Prostate gland (tissue), 2 donors: ENCODE measurements at regions not wholly inside any gene's neighbourhood (a gene's known extent, or its start where the extent isn't known, plus 50 kb on each side); places are given as distances from the start of the nearest gene placed in this dataset.
"Not testable (repeated sequence)": the region's sequence is repeated elsewhere in the genome, so short reads cannot be mapped to it uniquely, and the experiment has no call there.

ENCODE experiments used
- DNase-seq: peaks from one replicate; pipeline ENCODE4 v3.0.0-alpha.2; 2019; ENCODE audit warnings: low spot score
- H3K27ac ChIP-seq, 2 donors: fragments of 200-600 bp; sonication (generic); 2 replicates each; pipeline ENCODE4 v1.5.1; 2017 to 2019
- H3K27me3 ChIP-seq: fragments of 200-600 bp; sonication (generic); replicated peaks from 2 replicates; pipeline ENCODE4 v1.5.1; 2019; ENCODE audit not compliant: insufficient read depth
- H3K36me3 ChIP-seq, 2 donors: fragments of 200-600 bp; sonication (generic); 1 replicate in 1 of 2; 2 replicates in 1 of 2; pipeline versions ENCODE4 v1.5.1 to v1.8.1; 2017 to 2019
- H3K4me1 ChIP-seq: fragments of 200-600 bp; sonication (generic); replicated peaks from 2 replicates; pipeline ENCODE4 v1.5.1; 2019
- H3K4me3 ChIP-seq, 2 donors: fragments of 200-600 bp; sonication (generic); 2 replicates each; pipeline ENCODE4 v1.5.1; 2017 to 2019
- H3K9me3 ChIP-seq: fragments of 200-600 bp; sonication (generic); 2 replicates; pipeline ENCODE4 v1.5.1; 2017
- POLR2A ChIP-seq: fragments of 450-650 bp; IDR thresholded peaks from one replicate; pipeline ENCODE4 v1.6.1; 2016; ENCODE audit warnings: antibody characterized with exemption, mild to moderate bottlenecking
- POLR2AphosphoS5 ChIP-seq: sonication (generic); formaldehyde crosslinking; IDR thresholded peaks from one replicate; pipeline ENCODE4 v1.6.1; 2017; ENCODE audit warnings: antibody characterized with exemption
- WGBS: methylation state at CpG from one replicate; pipeline ENCODE4 v1.1.5; 2018; 5-methylcytosine and 5-hydroxymethylcytosine counted together
- intact Hi-C: fragments of 100-400 bp; cut with DNase I; formaldehyde crosslinking; loops from one replicate; pipeline ENCODE4 v1.14.2; 2022
- TF ChIP-seq, protein P1 (sequence below), 4 experiments: fragments of 200-600 bp in 2 of 4; fragments of 450-650 bp in 2 of 4; sonication (generic) in 2 of 4; IDR thresholded peaks; 1 replicate in 3 of 4; 2 replicates in 1 of 4; pipeline ENCODE4 v1.5.1; 2016 to 2019; ENCODE audit warnings: antibody characterized with exemption in 4 of 4, mild to moderate bottlenecking in 2 of 4, moderate library complexity in 2 of 4

DNA sequence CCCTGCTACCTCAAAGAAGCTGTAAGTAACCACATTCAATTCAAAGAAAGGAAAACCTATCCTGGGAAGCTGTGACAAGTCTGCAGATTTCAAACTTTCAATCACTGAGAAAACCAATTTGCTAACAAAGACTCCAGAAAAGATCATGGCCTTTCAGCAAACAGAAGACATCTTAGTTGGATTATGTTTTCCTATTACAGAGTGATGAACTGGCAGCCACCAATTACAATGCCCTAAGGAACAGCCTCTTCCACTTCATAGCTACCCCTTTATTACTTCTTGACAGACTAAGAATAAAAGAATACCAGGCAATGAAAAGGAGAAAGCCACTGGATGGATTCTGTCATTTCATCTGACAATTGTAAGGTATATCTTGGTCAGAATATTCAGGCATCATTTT is 128.2 kb upstream of the RASEF start:
- intact Hi-C loops: no loop called here
- H3K4me3 ChIP-seq: no peak overlapping the region
- H3K36me3 ChIP-seq: no peaks in the 10 kb centered on the region
- H3K9me3 ChIP-seq: no peaks in the 10 kb centered on the region
- H3K27me3 ChIP-seq: no peaks in the 10 kb centered on the region
- TF ChIP-seq, protein P1, sequence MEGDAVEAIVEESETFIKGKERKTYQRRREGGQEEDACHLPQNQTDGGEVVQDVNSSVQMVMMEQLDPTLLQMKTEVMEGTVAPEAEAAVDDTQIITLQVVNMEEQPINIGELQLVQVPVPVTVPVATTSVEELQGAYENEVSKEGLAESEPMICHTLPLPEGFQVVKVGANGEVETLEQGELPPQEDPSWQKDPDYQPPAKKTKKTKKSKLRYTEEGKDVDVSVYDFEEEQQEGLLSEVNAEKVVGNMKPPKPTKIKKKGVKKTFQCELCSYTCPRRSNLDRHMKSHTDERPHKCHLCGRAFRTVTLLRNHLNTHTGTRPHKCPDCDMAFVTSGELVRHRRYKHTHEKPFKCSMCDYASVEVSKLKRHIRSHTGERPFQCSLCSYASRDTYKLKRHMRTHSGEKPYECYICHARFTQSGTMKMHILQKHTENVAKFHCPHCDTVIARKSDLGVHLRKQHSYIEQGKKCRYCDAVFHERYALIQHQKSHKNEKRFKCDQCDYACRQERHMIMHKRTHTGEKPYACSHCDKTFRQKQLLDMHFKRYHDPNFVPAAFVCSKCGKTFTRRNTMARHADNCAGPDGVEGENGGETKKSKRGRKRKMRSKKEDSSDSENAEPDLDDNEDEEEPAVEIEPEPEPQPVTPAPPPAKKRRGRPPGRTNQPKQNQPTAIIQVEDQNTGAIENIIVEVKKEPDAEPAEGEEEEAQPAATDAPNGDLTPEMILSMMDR (IDR thresholded peaks at IDR 0.05): no peak
- TF ChIP-seq POLR2A (no peak), POLR2AphosphoS5 (no peak)
- no peaks in the 10 kb centered on the region for H3K4me1 ChIP-seq
- no peak overlapping the region for H3K27ac ChIP-seq
- DNase-seq: no peak

DNA sequence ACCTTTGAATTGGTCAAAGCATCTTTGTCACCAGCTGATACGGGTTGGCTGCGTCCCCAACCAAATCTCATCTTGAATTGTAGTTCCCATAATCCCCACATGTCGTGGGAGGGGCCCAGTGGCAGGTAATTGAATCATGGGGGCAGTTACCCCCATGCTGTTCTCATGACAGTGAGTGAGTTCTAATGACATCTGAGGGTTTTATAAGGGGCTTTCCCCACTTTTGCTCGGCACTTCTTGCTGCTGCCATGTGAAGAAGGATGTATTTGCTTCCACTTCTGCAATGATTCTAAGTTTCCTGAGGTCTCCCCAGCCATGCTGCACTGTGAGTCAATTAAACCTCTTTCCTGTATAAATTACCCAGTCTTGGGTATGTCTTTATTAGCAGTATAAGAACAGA is 126.1 kb upstream of the RASEF start:
- H3K27me3 ChIP-seq, H3K9me3 ChIP-seq, H3K4me3 ChIP-seq, intact Hi-C loops, DNase-seq, H3K36me3 ChIP-seq, H3K27ac ChIP-seq, H3K4me1 ChIP-seq: not testable (repeated sequence)
- WGBS: 83% methylated on average over 4 of the region's 4 CpGs

DNA sequence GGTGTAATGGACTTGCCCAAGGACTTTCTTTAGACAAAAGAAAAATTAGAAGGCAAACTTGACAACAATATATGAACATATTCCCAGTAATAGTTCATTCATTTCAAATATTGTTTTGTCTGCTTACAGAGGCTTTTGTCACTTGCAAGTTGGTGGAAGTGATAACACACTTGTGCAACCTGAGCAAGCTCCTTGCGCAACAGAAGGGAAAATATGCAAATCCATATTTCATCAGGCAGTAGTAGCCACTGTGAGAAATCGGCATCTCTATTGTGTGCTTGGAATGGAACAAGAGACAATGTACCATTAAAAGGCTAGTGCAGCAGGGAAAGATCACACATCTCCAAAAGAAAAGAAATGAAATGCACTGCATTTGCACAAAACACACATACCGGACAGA is 125.3 kb upstream of the RASEF start:
- H3K27me3 ChIP-seq: no peaks in the 10 kb centered on the region
- DNase-seq: no peak
- no peaks in the 10 kb centered on the region for H3K4me1 ChIP-seq
- no peak overlapping the region for H3K27ac ChIP-seq
- no peaks in the 10 kb centered on the region for H3K9me3 ChIP-seq
- H3K36me3 ChIP-seq: no peaks in the 10 kb centered on the region
- WGBS: 86% methylated on average over 3 of the region's 3 CpGs
- no peak overlapping the region for H3K4me3 ChIP-seq
- intact Hi-C loops: no loop called here
- TF ChIP-seq POLR2A (no peak), POLR2AphosphoS5 (no peak)
- TF ChIP-seq, protein P1 (IDR thresholded peaks at IDR 0.05): no peak

DNA sequence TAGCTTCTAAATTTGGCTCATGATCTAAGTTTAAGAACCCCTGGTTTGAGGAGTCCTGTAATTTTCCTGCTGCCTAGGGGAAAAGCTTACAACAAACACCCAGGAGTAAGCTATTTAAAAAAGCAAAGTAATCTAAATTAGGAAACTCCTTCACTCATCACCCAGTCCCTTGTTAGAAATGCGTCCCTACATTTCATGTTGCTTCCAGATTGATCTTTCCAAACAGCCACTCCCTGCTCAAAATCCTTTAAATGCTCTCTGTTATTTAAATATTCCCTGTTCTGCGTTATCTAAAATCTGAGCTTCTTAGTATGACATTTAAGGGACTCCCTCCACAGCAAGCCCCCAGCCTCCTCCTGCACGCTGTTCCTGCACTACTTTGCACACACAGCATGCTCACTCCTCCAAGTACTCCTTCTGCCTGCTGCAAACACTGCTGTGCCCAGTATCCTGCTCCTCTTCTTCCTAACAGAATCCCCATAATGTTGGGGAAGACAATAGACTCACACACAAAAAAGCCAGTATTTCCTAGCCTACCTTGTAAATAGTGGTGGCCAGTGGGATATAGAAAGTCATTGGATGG is 123.3 kb upstream of the RASEF start:
- TF ChIP-seq, protein P1 (IDR thresholded peaks at IDR 0.05): no peak
- TF ChIP-seq POLR2A: no peak
- WGBS: 30% methylated on average over 3 of the region's 3 CpGs
- H3K27ac ChIP-seq: no peak overlapping the region
- no peaks in the 10 kb centered on the region for H3K4me1 ChIP-seq
- H3K36me3 ChIP-seq: no peaks in the 10 kb centered on the region
- no peak for DNase-seq
- intact Hi-C loops: no loop called here
- no peaks in the 10 kb centered on the region for H3K9me3 ChIP-seq
- no peak overlapping the region for H3K4me3 ChIP-seq
- H3K27me3 ChIP-seq: no peaks in the 10 kb centered on the region

DNA sequence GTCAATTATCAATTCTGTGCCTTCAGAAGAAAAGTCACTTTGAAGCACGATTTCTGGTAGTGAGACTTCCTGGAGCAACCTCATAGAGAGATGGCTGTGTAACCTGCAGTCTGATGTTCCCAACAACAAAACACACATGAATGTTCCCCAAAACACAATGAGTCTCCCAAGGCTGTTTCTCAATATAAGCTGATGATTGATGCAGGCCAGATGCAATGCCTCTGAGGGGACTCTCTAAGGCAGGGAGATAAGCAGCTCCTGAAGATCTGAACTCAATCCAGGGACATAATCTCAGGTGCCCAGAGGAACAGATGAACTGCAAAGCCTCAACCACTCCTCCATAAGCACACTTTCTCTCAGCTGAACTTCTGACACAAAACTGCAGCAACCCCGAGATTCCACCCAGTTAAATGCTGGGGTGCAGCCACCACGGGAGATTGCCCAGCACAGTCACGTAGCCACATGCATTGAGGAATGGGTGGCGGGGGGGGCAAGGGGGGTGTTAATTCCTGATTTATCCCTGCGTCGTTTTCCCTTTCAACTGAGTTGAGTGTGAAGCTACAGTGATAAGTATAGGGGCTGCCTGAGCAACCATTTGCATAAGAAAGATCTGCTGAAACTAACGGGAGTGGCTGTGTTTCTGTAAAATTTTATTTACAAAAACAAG is 122.7 kb upstream of the RASEF start:
- 32% methylated on average over 8 of the region's 8 CpGs for WGBS
- intact Hi-C loops: no loop called here
- TF ChIP-seq, protein P1 (IDR thresholded peaks at IDR 0.05): no peak
- TF ChIP-seq POLR2A (no peak), POLR2AphosphoS5 (no peak)

More for the DNA sequence above, 122.7 kb upstream of the RASEF start:
- no peak overlapping the region for H3K4me3 ChIP-seq
- H3K27ac ChIP-seq: no peak overlapping the region
- H3K36me3 ChIP-seq: no peaks in the 10 kb centered on the region
- H3K9me3 ChIP-seq: no peaks in the 10 kb centered on the region
- no peak for DNase-seq
- H3K27me3 ChIP-seq: no peaks in the 10 kb centered on the region
- no peaks in the 10 kb centered on the region for H3K4me1 ChIP-seq
